ENCODE measurements at regions not wholly inside any gene's neighbourhood (a gene's known extent, or its start where the extent isn't known, plus 50 kb on each side); places are given as distances from the start of the nearest gene placed in this dataset.

DNA sequence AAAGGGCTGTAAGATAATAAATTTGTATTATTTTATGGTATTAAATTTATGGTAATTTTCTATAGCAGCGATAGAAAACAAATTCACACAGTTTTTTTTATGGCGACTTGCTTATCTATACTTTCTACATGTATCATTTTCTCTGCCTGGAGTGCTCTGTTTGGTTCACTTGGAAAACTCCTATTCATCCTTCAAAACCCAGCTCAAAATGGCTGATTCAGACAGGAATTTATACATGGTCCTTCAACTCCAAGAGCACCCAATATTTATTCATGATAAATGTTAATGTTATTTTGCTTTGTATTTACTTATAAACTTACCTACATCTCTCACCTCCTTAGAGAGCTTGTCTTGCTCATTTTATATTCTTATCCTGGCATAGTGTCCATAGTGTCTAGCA is 55.6 kb upstream of the SSX2IP start:
- no peak for TF ChIP-seq POLR2A (IDR thresholded peaks at IDR 0.05; ENCODE audit: extremely low read depth, insufficient read length)
- TF ChIP-seq, protein P1, sequence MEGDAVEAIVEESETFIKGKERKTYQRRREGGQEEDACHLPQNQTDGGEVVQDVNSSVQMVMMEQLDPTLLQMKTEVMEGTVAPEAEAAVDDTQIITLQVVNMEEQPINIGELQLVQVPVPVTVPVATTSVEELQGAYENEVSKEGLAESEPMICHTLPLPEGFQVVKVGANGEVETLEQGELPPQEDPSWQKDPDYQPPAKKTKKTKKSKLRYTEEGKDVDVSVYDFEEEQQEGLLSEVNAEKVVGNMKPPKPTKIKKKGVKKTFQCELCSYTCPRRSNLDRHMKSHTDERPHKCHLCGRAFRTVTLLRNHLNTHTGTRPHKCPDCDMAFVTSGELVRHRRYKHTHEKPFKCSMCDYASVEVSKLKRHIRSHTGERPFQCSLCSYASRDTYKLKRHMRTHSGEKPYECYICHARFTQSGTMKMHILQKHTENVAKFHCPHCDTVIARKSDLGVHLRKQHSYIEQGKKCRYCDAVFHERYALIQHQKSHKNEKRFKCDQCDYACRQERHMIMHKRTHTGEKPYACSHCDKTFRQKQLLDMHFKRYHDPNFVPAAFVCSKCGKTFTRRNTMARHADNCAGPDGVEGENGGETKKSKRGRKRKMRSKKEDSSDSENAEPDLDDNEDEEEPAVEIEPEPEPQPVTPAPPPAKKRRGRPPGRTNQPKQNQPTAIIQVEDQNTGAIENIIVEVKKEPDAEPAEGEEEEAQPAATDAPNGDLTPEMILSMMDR (IDR thresholded peaks at IDR 0.05; ENCODE audit: low read depth, low read length) = no peak
- TF ChIP-seq, protein P2, sequence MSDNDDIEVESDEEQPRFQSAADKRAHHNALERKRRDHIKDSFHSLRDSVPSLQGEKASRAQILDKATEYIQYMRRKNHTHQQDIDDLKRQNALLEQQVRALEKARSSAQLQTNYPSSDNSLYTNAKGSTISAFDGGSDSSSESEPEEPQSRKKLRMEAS (IDR thresholded peaks at IDR 0.05; ENCODE audit: low read depth, low read length) = no peak
- TF ChIP-seq MYC (IDR thresholded peaks at IDR 0.05; ENCODE audit: low read depth, low read length) = no peak

Data from NB4 (cell line).